C4-2B (cell line): ENCODE measurements at regions not wholly inside any gene's neighbourhood (a gene's known extent, or its start where the extent isn't known, plus 50 kb on each side); places are given as distances from the start of the nearest gene placed in this dataset.

ENCODE experiments used
- ZFX ChIP-seq: fragments of 450-650 bp; IDR thresholded peaks from 2 replicates; pipeline ENCODE4 v1.6.1; 2017
- TF ChIP-seq, protein P1 (sequence below): fragments of 450-650 bp; conservative IDR thresholded peaks from 2 replicates; pipeline ENCODE4 v1.5.1; 2017; ENCODE audit warnings: mild to moderate bottlenecking

DNA sequence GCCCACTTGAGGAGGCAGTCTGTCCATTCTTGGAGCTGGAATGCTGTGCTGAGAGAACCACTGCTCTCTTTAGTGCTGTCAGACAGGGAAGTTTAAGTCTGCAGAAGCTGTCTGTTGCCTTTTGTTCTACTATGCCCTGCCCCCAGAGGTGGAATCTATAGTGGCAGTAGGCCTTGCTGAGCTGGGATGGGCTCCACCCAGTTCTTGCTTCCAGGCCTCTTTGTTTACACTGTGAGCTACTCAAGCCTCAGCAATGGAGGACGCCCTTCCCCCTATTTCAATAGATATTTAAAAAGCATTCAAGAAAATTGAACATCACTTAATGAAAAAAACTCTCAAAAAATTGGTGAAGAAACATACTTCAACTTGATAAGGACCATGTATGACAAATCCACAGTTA lies 313.5 kb downstream of the PHKB start:
- TF ChIP-seq, protein P1, sequence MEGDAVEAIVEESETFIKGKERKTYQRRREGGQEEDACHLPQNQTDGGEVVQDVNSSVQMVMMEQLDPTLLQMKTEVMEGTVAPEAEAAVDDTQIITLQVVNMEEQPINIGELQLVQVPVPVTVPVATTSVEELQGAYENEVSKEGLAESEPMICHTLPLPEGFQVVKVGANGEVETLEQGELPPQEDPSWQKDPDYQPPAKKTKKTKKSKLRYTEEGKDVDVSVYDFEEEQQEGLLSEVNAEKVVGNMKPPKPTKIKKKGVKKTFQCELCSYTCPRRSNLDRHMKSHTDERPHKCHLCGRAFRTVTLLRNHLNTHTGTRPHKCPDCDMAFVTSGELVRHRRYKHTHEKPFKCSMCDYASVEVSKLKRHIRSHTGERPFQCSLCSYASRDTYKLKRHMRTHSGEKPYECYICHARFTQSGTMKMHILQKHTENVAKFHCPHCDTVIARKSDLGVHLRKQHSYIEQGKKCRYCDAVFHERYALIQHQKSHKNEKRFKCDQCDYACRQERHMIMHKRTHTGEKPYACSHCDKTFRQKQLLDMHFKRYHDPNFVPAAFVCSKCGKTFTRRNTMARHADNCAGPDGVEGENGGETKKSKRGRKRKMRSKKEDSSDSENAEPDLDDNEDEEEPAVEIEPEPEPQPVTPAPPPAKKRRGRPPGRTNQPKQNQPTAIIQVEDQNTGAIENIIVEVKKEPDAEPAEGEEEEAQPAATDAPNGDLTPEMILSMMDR, result peak; percentile 28
- TF ChIP-seq ZFX, result no peak
